Heart right ventricle (tissue), 16 donors: ENCODE measurements at regions not wholly inside any gene's neighbourhood (a gene's known extent, or its start where the extent isn't known, plus 50 kb on each side); places are given as distances from the start of the nearest gene placed in this dataset.
A peak's percentile ranks its signal among the peaks of the same experiment; 100 is the strongest.

Experiments used
- ATAC-seq, 8 donors: fragments of 200-7000 bp; cut with Tn5 transposase; one replicate each; pipeline ENCODE4 v1.9.1; 2020; ENCODE audit warnings: mild to moderate bottlenecking in 8 of 8, moderate library complexity in 8 of 8, moderate number of reproducible peaks in 1 of 8
- DNase-seq, 2 donors: peaks; one replicate each; pipeline ENCODE4 v3.0.0-alpha.2; 2020
- H3K27ac ChIP-seq, 10 donors: fragments of 200-600 bp; sonication (generic) in 2 of 10; one replicate each; pipeline versions ENCODE4 v1.5.0 to v1.8.0; 2020 to 2022; ENCODE audit warnings: mild to moderate bottlenecking in 3 of 10
- H3K27me3 ChIP-seq, 7 donors: fragments of 200-600 bp; one replicate each; pipeline ENCODE4 v1.8.0; 2021 to 2022; ENCODE audit warnings: mild to moderate bottlenecking in 2 of 7
- H3K36me3 ChIP-seq, 9 donors: fragments of 200-600 bp; sonication (generic) in 1 of 9; one replicate each; pipeline versions ENCODE4 v1.5.0 to v1.8.0; 2020 to 2022; ENCODE audit warnings: mild to moderate bottlenecking in 2 of 9
- H3K4me1 ChIP-seq, 9 donors: fragments of 200-600 bp; sonication (generic) in 1 of 9; one replicate each; pipeline versions ENCODE4 v1.5.0 to v1.8.0; 2020 to 2022; ENCODE audit warnings: mild to moderate bottlenecking in 4 of 9
- H3K4me3 ChIP-seq, 10 donors: fragments of 200-600 bp; sonication (generic) in 2 of 10; one replicate each; pipeline versions ENCODE4 v1.5.0 to v1.8.0; 2020 to 2022; ENCODE audit warnings: mild to moderate bottlenecking in 7 of 10, moderate library complexity in 2 of 10
- H3K9me3 ChIP-seq, 11 donors: fragments of 200-600 bp in 10 of 11; sonication (generic) in 2 of 11; one replicate each; pipeline versions ENCODE4 v1.5.0 to v1.8.0; 2013 to 2022; ENCODE audit warnings: mild to moderate bottlenecking in 2 of 11, control low read depth in 1 of 11, moderate library complexity in 1 of 11
- CTCF ChIP-seq, 9 donors: fragments of 200-600 bp; sonication (generic) in 2 of 9; IDR thresholded peaks; one replicate each; pipeline versions ENCODE4 v1.5.0 to v1.8.0; 2021 to 2022; ENCODE audit warnings: antibody characterized with exemption in 9 of 9, mild to moderate bottlenecking in 5 of 9, moderate library complexity in 1 of 9
- WGBS, 2 donors: extraction: QIAGEN DNeasy Blood & Tissue Kit; methylation state at CpG; one replicate each; pipeline ENCODE4 v1.1.7; 2013; ENCODE audit warnings: inconsistent platforms in 1 of 2; 5-methylcytosine and 5-hydroxymethylcytosine counted together
- intact Hi-C, 10 donors: fragments of 100-400 bp; cut with DNase I; formaldehyde crosslinking; loops; one replicate each; pipeline versions ENCODE4 v1.11.1 to v1.14.2; 2022
- donor health status: Arrhythmogenic right ventricular cardiomyopathy.
- donor health status: ischemic (EF 13 %, LVEDD 7.1; RV severe dilation, severe dysfunction).
- donor health status: healthy with polysubstance abuse.
- donor health status: DM: no; HTN: yes; CAD: no.
- donor health status: DM: no; HTN: no; CAD: no.
- donor health status: ischemic (EF 25% LVEDD 6.9; RV normal size, moderate dysfunction).
- donor health status: ischemic (EF 25% LVEDD 5.7; RV mildly dilated, moderate dysfunction).
- donor health status: healthy.
- donor health status: DM: yes; HTN: yes; CAD: no.
- donor health status: Ischemic cardiomyopathy.
- donor health status: ischemic (EF 35%, LVEDD 5.7; RV mildly dilated, moderate dysfunction).
- donor health status: nonischemic (EF 11% LVEDD 7.7; RV severe dilation, severe dysfunction).
- donor health status: DM: yes; HTN: yes; CAD: no.
- donor health status: PGD.
- donor health status: ischemic (EF 29% LVEDD 5.4; RV normal size, mild dysfunction).
- donor health status: nonischemic (EF 23%, LVEDD 6.1; RV moderate dilation, normal function).

- intact Hi-C loops = no loop called here
- H3K27me3 ChIP-seq = no peaks in the 10 kb centered on the region
- ATAC-seq (no peak), DNase-seq (no peak)
- TF ChIP-seq CTCF (IDR thresholded peaks at IDR 0.05) = no peak
- no peak overlapping the region for H3K27ac ChIP-seq
- H3K9me3 ChIP-seq = peaks cover 0 to 4% (median 0%) of the 10 kb centered on the region in 11 donors
- no peaks in the 10 kb centered on the region for H3K36me3 ChIP-seq
- no peak overlapping the region for H3K4me3 ChIP-seq
- 93 to 99% methylated on average over 2 of the region's 2 CpGs for WGBS, 2 donors
- H3K4me1 ChIP-seq = no peaks in the 10 kb centered on the region
These were observed 324.9 kb downstream of the CCDC85A start for GRCh38 chr2:56508662-56509061.

DNA sequence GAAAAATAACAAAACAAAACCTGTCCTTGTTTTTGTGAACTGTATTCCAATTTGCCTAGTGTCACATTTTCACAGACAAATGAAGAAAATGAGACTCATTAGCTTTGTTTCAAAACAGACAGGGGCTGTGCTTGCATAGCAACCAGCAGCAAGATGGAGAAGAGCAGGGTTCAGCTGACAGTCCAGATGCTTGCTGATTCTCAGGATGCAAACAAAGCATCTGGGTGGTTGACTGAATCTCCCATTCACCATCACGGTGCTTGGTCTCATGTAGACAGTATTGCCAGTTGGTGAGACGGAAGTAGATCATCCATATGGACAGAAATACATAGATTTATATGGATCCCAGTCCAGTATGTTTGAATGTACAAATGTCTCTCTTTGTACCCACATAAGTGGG lies 326.8 kb downstream of the CCDC85A start:
- Histone ChIP-seq H3K4me1 (no peaks in the 10 kb centered on the region), H3K27me3 (no peaks in the 10 kb centered on the region), H3K27ac (no peak overlapping the region), H3K9me3 (peaks cover 0 to 4% (median 0%) of the 10 kb centered on the region in 11 donors), H3K36me3 (no peaks in the 10 kb centered on the region), H3K4me3 (no peak overlapping the region)
- intact Hi-C loops = no loop called here
- ATAC-seq (no peak), DNase-seq (no peak)
- 87 to 92% methylated on average over 2 of the region's 2 CpGs for WGBS, 2 donors
- no peak for TF ChIP-seq CTCF (IDR thresholded peaks at IDR 0.05)

DNA sequence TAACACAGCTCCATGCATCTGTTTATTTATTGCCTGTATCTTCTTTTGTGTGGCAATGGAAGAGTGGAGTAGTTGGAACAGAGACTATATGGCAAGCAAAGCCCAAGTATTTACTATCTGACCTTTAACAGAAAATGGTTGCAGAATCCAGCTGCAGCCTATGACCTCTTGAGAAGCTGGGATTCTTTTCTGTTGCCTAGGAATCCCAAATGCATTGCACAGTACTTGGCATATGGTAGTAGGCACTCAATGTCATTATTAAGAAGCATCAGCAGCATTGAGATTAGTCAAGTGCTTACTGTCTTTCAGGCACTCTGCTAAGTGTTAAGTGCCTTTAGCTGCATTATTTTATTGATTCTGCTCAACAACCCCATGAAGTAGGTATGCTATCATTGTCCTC lies 331.6 kb downstream of the CCDC85A start:
- DNase-seq (no peak), ATAC-seq (peak in 1 of 8 donors; percentile 52)
- TF ChIP-seq CTCF (IDR thresholded peaks at IDR 0.05) = no peak
- no peak overlapping the region for H3K4me3 ChIP-seq
- peaks cover 0 to 4% (median 0%) of the 10 kb centered on the region in 11 donors for H3K9me3 ChIP-seq
- H3K36me3 ChIP-seq = no peaks in the 10 kb centered on the region
- intact Hi-C loops = no loop called here
- H3K27ac ChIP-seq = no peak overlapping the region
- H3K4me1 ChIP-seq = no peaks in the 10 kb centered on the region
- no peaks in the 10 kb centered on the region for H3K27me3 ChIP-seq

- no peak for ATAC-seq
- Histone ChIP-seq H3K9me3 (no peaks in the 10 kb centered on the region), H3K27ac (no peak overlapping the region), H3K36me3 (no peaks in the 10 kb centered on the region), H3K4me3 (no peak overlapping the region), H3K4me1 (peaks cover 0 to 11% (median 0%) of the 10 kb centered on the region in 9 donors), H3K27me3 (no peaks in the 10 kb centered on the region)
- intact Hi-C loops = no loop called here
- TF ChIP-seq CTCF (IDR thresholded peaks at IDR 0.05) = no peak
- no peak for DNase-seq
- 89% methylated on average over 1 of the region's 1 CpG for WGBS, 2 donors
These were observed 336.0 kb downstream of the CCDC85A start for GRCh38 chr2:56519806-56520205.
